Fibroblast of lung (primary cell): ENCODE measurements at regions not wholly inside any gene's neighbourhood (a gene's known extent, or its start where the extent isn't known, plus 50 kb on each side); places are given as distances from the start of the nearest gene placed in this dataset.

Source experiments
- DNase-seq, 2 donors: peaks; one replicate each; pipeline versions ENCODE4 v3.0.0 to v3.0.0-alpha.2; 2010; ENCODE audit warnings: low read depth in 2 of 2
- H2AFZ ChIP-seq: 2 replicates; pipeline ENCODE4 v1.5.1; 2012; ENCODE audit warnings: low read length, control low read depth, inconsistent platforms
- H3K27ac ChIP-seq: 2 replicates; pipeline ENCODE4 v1.5.1; 2011; ENCODE audit warnings: low read length, control low read depth; ENCODE audit not compliant: insufficient read depth
- H3K27me3 ChIP-seq: 2 replicates; pipeline ENCODE4 v1.5.1; 2011; ENCODE audit warnings: mild to moderate bottlenecking, low read length; ENCODE audit not compliant: control insufficient read depth, insufficient read depth
- H3K36me3 ChIP-seq: 2 replicates; pipeline ENCODE4 v1.5.1; 2011; ENCODE audit warnings: low read length; ENCODE audit not compliant: control insufficient read depth, insufficient read depth
- H3K4me1 ChIP-seq: 2 replicates; pipeline ENCODE4 v1.5.1; 2011; ENCODE audit warnings: low read length; ENCODE audit not compliant: control insufficient read depth, insufficient read depth; ENCODE audit errors: extremely low read depth
- H3K4me2 ChIP-seq: 2 replicates; pipeline ENCODE4 v1.5.1; 2011; ENCODE audit warnings: low read length, control low read depth; ENCODE audit not compliant: insufficient read depth; ENCODE audit errors: extremely low read depth
- H3K4me3 ChIP-seq, 4 experiments: fragments of 200-600 bp in 1 of 4; sonication (generic) in 1 of 4; replicated peaks in 1 of 4; 2 replicates each; pipeline ENCODE4 v1.5.1; 2011 to 2016; ENCODE audit warnings: low read length in 4 of 4, low read depth in 3 of 4, mild to moderate bottlenecking in 3 of 4, control low read depth in 2 of 4, inconsistent platforms in 1 of 4, mixed read lengths in 1 of 4; ENCODE audit not compliant: insufficient read depth in 1 of 4; ENCODE audit errors: control extremely low read depth in 1 of 4
- H3K79me2 ChIP-seq: 2 replicates; pipeline ENCODE4 v1.5.1; 2012; ENCODE audit warnings: mild to moderate bottlenecking, low read length, inconsistent platforms; ENCODE audit not compliant: control insufficient read depth, insufficient read depth
- H3K9ac ChIP-seq: 2 replicates; pipeline ENCODE4 v1.5.1; 2011; ENCODE audit warnings: mild to moderate bottlenecking, low read length, control low read depth; ENCODE audit not compliant: insufficient read depth
- H3K9me3 ChIP-seq: 2 replicates; pipeline ENCODE4 v1.5.1; 2012; ENCODE audit warnings: low read depth, low read length; ENCODE audit not compliant: control insufficient read depth, insufficient read depth
- H4K20me1 ChIP-seq: 2 replicates; pipeline ENCODE4 v1.5.1; 2011; ENCODE audit warnings: low read length; ENCODE audit not compliant: control insufficient read depth, insufficient read depth; ENCODE audit errors: extremely low read depth
- CTCF ChIP-seq, 2 donors: IDR thresholded peaks in 1 of 2; conservative IDR thresholded peaks in 1 of 2; 1 replicate in 1 of 2; 2 replicates in 1 of 2; pipeline ENCODE4 v1.5.1; 2011 to 2012; ENCODE audit warnings: low read length in 2 of 2, control low read depth in 1 of 2, inconsistent platforms in 1 of 2, low read depth in 1 of 2, mild to moderate bottlenecking in 1 of 2
- EZH2 ChIP-seq: IDR thresholded peaks from 2 replicates; pipeline ENCODE4 v1.5.1; 2012; ENCODE audit warnings: low read length, control low read depth, mild to moderate bottlenecking; ENCODE audit errors: missing control alignments

- no peak overlapping the region for H3K27ac ChIP-seq
- no peaks in the 10 kb centered on the region for H3K27me3 ChIP-seq
- H3K9me3 ChIP-seq, result no peaks in the 10 kb centered on the region
- no peaks in the 10 kb centered on the region for H3K79me2 ChIP-seq
- H3K4me3 ChIP-seq, result no peak overlapping the region
- no peak overlapping the region for H2AFZ ChIP-seq
- no peak overlapping the region for H3K4me2 ChIP-seq
- H3K9ac ChIP-seq, result no peak overlapping the region
- no peak for DNase-seq
- H3K36me3 ChIP-seq, result no peaks in the 10 kb centered on the region
- no peaks in the 10 kb centered on the region for H3K4me1 ChIP-seq
- no peak for TF ChIP-seq CTCF (conservative IDR thresholded peaks at IDR 0.05 in 1 of 2, IDR thresholded peaks at IDR 0.05 in 1 of 2; ENCODE audit: low read depth in 1 of 2, low read length in 2 of 2)
- TF ChIP-seq EZH2, result no peak
- no peaks in the 10 kb centered on the region for H4K20me1 ChIP-seq
Measured at GRCh38 chr1:229066591-229066990, 204.3 kb upstream of the RAB4A start.

- H3K4me1 ChIP-seq, result no peaks in the 10 kb centered on the region
- no peak overlapping the region for H3K4me3 ChIP-seq
- H3K9me3 ChIP-seq, result no peaks in the 10 kb centered on the region
- no peak overlapping the region for H2AFZ ChIP-seq
- no peaks in the 10 kb centered on the region for H4K20me1 ChIP-seq
- H3K36me3 ChIP-seq, result no peaks in the 10 kb centered on the region
- H3K27me3 ChIP-seq, result no peaks in the 10 kb centered on the region
- H3K27ac ChIP-seq, result no peak overlapping the region
- no peak overlapping the region for H3K9ac ChIP-seq
- no peak for DNase-seq
- no peaks in the 10 kb centered on the region for H3K79me2 ChIP-seq
- no peak overlapping the region for H3K4me2 ChIP-seq
- TF ChIP-seq EZH2, result no peak
- no peak for TF ChIP-seq CTCF (conservative IDR thresholded peaks at IDR 0.05 in 1 of 2, IDR thresholded peaks at IDR 0.05 in 1 of 2; ENCODE audit: low read depth in 1 of 2, low read length in 2 of 2)
Measured at GRCh38 chr1:229067546-229067945, 203.4 kb upstream of the RAB4A start.

- Histone ChIP-seq H3K27me3 (no peaks in the 10 kb centered on the region), H3K4me3 (no peak overlapping the region), H3K4me1 (no peaks in the 10 kb centered on the region), H3K36me3 (no peaks in the 10 kb centered on the region), H3K9ac (no peak overlapping the region), H3K9me3 (no peaks in the 10 kb centered on the region), H4K20me1 (no peaks in the 10 kb centered on the region), H3K27ac (no peak overlapping the region), H2AFZ (no peak overlapping the region), H3K79me2 (no peaks in the 10 kb centered on the region), H3K4me2 (no peak overlapping the region)
- TF ChIP-seq EZH2 (no peak), CTCF (conservative IDR thresholded peaks at IDR 0.05 in 1 of 2, IDR thresholded peaks at IDR 0.05 in 1 of 2; ENCODE audit: low read depth in 1 of 2, low read length in 2 of 2) (no peak)
- peak in 1 of 2 donors; percentile 49 for DNase-seq
Measured at GRCh38 chr1:229068270-229068987, 202.5 kb upstream of the RAB4A start.
